ENCODE measurements at regions not wholly inside any gene's neighbourhood (a gene's known extent, or its start where the extent isn't known, plus 50 kb on each side); places are given as distances from the start of the nearest gene placed in this dataset.

GRCh38 chr6:44569131-44569530 lies 181.6 kb downstream of the CDC5L start:
- no peak for TF ChIP-seq CTCF (IDR thresholded peaks at IDR 0.05; ENCODE audit: low read depth, low read length)
- no peak overlapping the region for H3K4me3 ChIP-seq (ENCODE audit: low read depth, low read length)

GRCh38 chr6:44569931-44570385 lies 182.5 kb downstream of the CDC5L start:
- TF ChIP-seq CTCF (IDR thresholded peaks at IDR 0.05; ENCODE audit: low read depth, low read length), result no peak
- H3K4me3 ChIP-seq (ENCODE audit: low read depth, low read length), result no peak overlapping the region

GRCh38 chr6:44571510-44571909 lies 184.0 kb downstream of the CDC5L start:
- H3K4me3 ChIP-seq (ENCODE audit: low read depth, low read length), result no peak overlapping the region
- no peak for TF ChIP-seq CTCF (IDR thresholded peaks at IDR 0.05; ENCODE audit: low read depth, low read length)

GRCh38 chr6:44572346-44572745 lies 184.8 kb downstream of the CDC5L start:
- no peak for TF ChIP-seq CTCF (IDR thresholded peaks at IDR 0.05; ENCODE audit: low read depth, low read length)
- no peak overlapping the region for H3K4me3 ChIP-seq (ENCODE audit: low read depth, low read length)

- H3K4me3 ChIP-seq (ENCODE audit: low read depth, low read length), result no peak overlapping the region
- TF ChIP-seq CTCF (IDR thresholded peaks at IDR 0.05; ENCODE audit: low read depth, low read length), result no peak
Observed at GRCh38 chr6:44575644-44576043, 188.1 kb downstream of the CDC5L start.

- H3K4me3 ChIP-seq (ENCODE audit: low read depth, low read length), result no peak overlapping the region
- no peak for TF ChIP-seq CTCF (IDR thresholded peaks at IDR 0.05; ENCODE audit: low read depth, low read length)
Observed at GRCh38 chr6:44576132-44576631, 188.7 kb downstream of the CDC5L start.

- TF ChIP-seq CTCF (IDR thresholded peaks at IDR 0.05; ENCODE audit: low read depth, low read length), result no peak
- no peak overlapping the region for H3K4me3 ChIP-seq (ENCODE audit: low read depth, low read length)
Observed at GRCh38 chr6:44580901-44581300, 193.4 kb downstream of the CDC5L start.
